Endothelial cell of umbilical vein (primary cell): ENCODE measurements at regions not wholly inside any gene's neighbourhood (a gene's known extent, or its start where the extent isn't known, plus 50 kb on each side); places are given as distances from the start of the nearest gene placed in this dataset.

Experiments used
- BruUV-seq: library from RNA; stranded (reverse); fragments of 400-500 nt; replicated peaks from 2 replicates; lab custom pipeline; 2021; lab: Mats Ljungman, UMichigan
- CTCF ChIA-PET: fragments of 300-600, 350-600 bp; sonication (Branson Sonifier 250); formaldehyde crosslinking; loops from one replicate; lab custom pipeline; 2021; ENCODE audit warnings: antibody characterized with exemption, inconsistent platforms; lab: Charles Lee
- POLR2A ChIA-PET: fragments of 300-600, 350-600 bp; sonication (Branson Sonifier 250); formaldehyde crosslinking; loops from one replicate; lab custom pipeline; 2021; ENCODE audit warnings: antibody characterized with exemption, inconsistent platforms; lab: Charles Lee
- DNase-seq: peaks from one replicate; pipeline ENCODE4 v3.0.0-alpha.2; 2011; ENCODE audit warnings: low read depth, low spot score
- FAIRE-seq: peaks from 2 replicates; lab custom pipeline; 2011; peaks lifted over from hg19 to GRCh38; lab: Jason Lieb, UNC
- H2AFZ ChIP-seq: 2 replicates; pipeline ENCODE4 v1.6.0; 2012; ENCODE audit warnings: low read depth, low read length, control low read depth, inconsistent platforms
- H3K27ac ChIP-seq: 2 replicates; pipeline ENCODE4 v1.5.1; 2011; ENCODE audit warnings: low read depth, mild to moderate bottlenecking, control low read depth, low read length, moderate library complexity; ENCODE audit not compliant: insufficient read depth
- H3K27me3 ChIP-seq, 2 experiments: 2 replicates each; pipeline versions ENCODE4 v1.6.0 to v1.6.1; 2011; ENCODE audit warnings: low read length in 2 of 2, mixed read lengths in 1 of 2; ENCODE audit not compliant: control insufficient read depth in 2 of 2, insufficient read depth in 2 of 2
- H3K36me3 ChIP-seq, 2 experiments: 2 replicates in 1 of 2; 3 replicates in 1 of 2; pipeline ENCODE4 v1.5.1; 2011; ENCODE audit warnings: low read length in 2 of 2, mild to moderate bottlenecking in 1 of 2, moderate library complexity in 1 of 2; ENCODE audit not compliant: control insufficient read depth in 2 of 2, insufficient read depth in 2 of 2; ENCODE audit errors: extremely low read depth in 1 of 2
- H3K4me1 ChIP-seq: 3 replicates; pipeline ENCODE4 v1.5.1; 2011; ENCODE audit warnings: mild to moderate bottlenecking, low read length; ENCODE audit not compliant: control insufficient read depth, insufficient read depth; ENCODE audit errors: extremely low read depth
- H3K4me2 ChIP-seq: 2 replicates; pipeline ENCODE4 v1.6.1; 2011; ENCODE audit warnings: low read length, control low read depth, mixed read lengths; ENCODE audit not compliant: insufficient read depth
- H3K4me3 ChIP-seq, 3 experiments: fragments of 200-600 bp in 1 of 3; sonication (generic), shearing (Covaris generic) in 1 of 3; replicated peaks in 1 of 3; 2 replicates each; pipeline ENCODE4 v1.5.1; 2011 to 2016; ENCODE audit warnings: control low read depth in 3 of 3, low read length in 3 of 3, mild to moderate bottlenecking in 2 of 3, inconsistent platforms in 1 of 3, low read depth in 1 of 3, moderate library complexity in 1 of 3; ENCODE audit not compliant: insufficient read depth in 1 of 3
- H3K79me2 ChIP-seq: 2 replicates; pipeline ENCODE4 v1.6.0; 2012; ENCODE audit warnings: low read length, inconsistent platforms; ENCODE audit not compliant: control insufficient read depth, insufficient read depth
- H3K9ac ChIP-seq: replicated peaks from 2 replicates; pipeline ENCODE3; 2011; ENCODE audit warnings: low read length, control low read depth; ENCODE audit not compliant: insufficient read depth; ENCODE audit errors: extremely low read depth
- H3K9me1 ChIP-seq: replicated peaks from 3 replicates; pipeline ENCODE4 v1.6.0; 2011; ENCODE audit warnings: mild to moderate bottlenecking, low read length; ENCODE audit not compliant: control insufficient read depth, insufficient read depth; ENCODE audit errors: extremely low read depth
- H3K9me3 ChIP-seq: replicated peaks from 2 replicates; pipeline ENCODE4 v1.5.1; 2012; ENCODE audit warnings: low read length, inconsistent platforms; ENCODE audit not compliant: control insufficient read depth, insufficient read depth
- H4K20me1 ChIP-seq: replicated peaks from 2 replicates; pipeline ENCODE3; 2011; ENCODE audit warnings: mild to moderate bottlenecking, low read length; ENCODE audit not compliant: control insufficient read depth, insufficient read depth; ENCODE audit errors: extremely low read depth
- EZH2 ChIP-seq: IDR thresholded peaks from 2 replicates; pipeline ENCODE4 v1.6.1; 2012; ENCODE audit warnings: borderline replicate concordance, low read depth, mild to moderate bottlenecking, moderate library complexity, low read length, inconsistent platforms; ENCODE audit not compliant: severe bottlenecking
- FOS ChIP-seq: IDR thresholded peaks from 2 replicates; pipeline ENCODE4 v1.6.1; 2011; ENCODE audit warnings: mild to moderate bottlenecking, low read length, moderate library complexity, borderline replicate concordance; ENCODE audit not compliant: insufficient read depth
- GATA2 ChIP-seq: IDR thresholded peaks from 2 replicates; pipeline ENCODE4 v1.7.0; 2011; ENCODE audit warnings: low read depth, mild to moderate bottlenecking, moderate library complexity, mixed read lengths, low read length; ENCODE audit not compliant: insufficient read length, insufficient read depth
- JUN ChIP-seq: IDR thresholded peaks from 2 replicates; pipeline ENCODE4 v1.6.1; 2011; ENCODE audit warnings: borderline replicate concordance, low read depth; ENCODE audit not compliant: insufficient read length, insufficient read depth
- MYC ChIP-seq: IDR thresholded peaks from one replicate; pipeline ENCODE4 v1.6.1; 2011; ENCODE audit warnings: mild to moderate bottlenecking, low read depth, low read length
- POLR2A ChIP-seq: IDR thresholded peaks from 2 replicates; pipeline ENCODE4 v1.6.1; 2012; ENCODE audit warnings: low read depth, mild to moderate bottlenecking, control low read depth, low read length
- POLR2AphosphoS5 ChIP-seq: IDR thresholded peaks from 2 replicates; pipeline ENCODE4 v1.6.1; 2012; ENCODE audit warnings: low read depth, mild to moderate bottlenecking, control low read depth, low read length, moderate library complexity; ENCODE audit not compliant: insufficient read depth
- dilution Hi-C: fragments of 300-500 bp; cut with MboI; formaldehyde crosslinking; loops from one replicate; pipeline ENCODE4 v1.15.0; 2019; ENCODE audit warnings: low sequenced_read_pairs; ENCODE audit not compliant: extremely low pct_ligation_motif_present
- intact Hi-C: fragments of 100-400 bp; cut with micrococcal nuclease; formaldehyde crosslinking; loops from one replicate; pipeline ENCODE4 v1.10.0; 2022
- TF ChIP-seq, protein P1 (sequence below): IDR thresholded peaks from 2 replicates; pipeline ENCODE4 v1.6.1; 2011; ENCODE audit not compliant: insufficient read depth, insufficient read length
- TF ChIP-seq, protein P2 (sequence below), 2 donors: IDR thresholded peaks; 1 replicate in 1 of 2; 2 replicates in 1 of 2; pipeline ENCODE4 v1.5.1; 2011; ENCODE audit warnings: low read length in 2 of 2, mild to moderate bottlenecking in 2 of 2, moderate library complexity in 2 of 2, control low read depth in 1 of 2, inconsistent platforms in 1 of 2, low read depth in 1 of 2; ENCODE audit not compliant: insufficient read depth in 1 of 2; ENCODE audit errors: extremely low read depth in 1 of 2

DNA sequence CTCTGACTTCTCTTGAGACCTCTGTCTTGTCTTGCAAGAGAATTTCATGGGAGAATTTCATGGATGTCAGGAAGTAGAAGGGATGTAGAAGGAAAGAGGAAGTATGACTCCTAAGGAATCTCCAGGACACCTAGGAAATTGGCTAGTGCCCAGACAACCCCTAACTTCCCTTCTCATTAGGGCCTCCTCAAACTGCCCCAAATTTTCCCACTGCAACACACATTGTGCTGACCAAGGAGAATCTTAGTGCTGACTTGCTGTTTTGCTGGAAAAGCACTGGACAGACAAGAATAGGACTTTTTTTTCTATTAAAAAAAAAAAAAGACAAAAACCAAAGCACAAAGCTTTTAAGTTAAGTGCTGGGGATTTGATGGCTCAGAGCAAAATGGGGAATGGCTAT, 236.1 kb upstream of the CADM1 start:
- intact Hi-C loops (no loop called here), dilution Hi-C loops (no loop called here)
- Histone ChIP-seq H4K20me1 (no peaks in the 10 kb centered on the region), H3K79me2 (no peaks in the 10 kb centered on the region), H3K4me1 (no peaks in the 10 kb centered on the region), H3K9ac (no peak overlapping the region), H2AFZ (no peak overlapping the region), H3K9me1 (no peaks in the 10 kb centered on the region), H3K27me3 (no peaks in the 10 kb centered on the region), H3K27ac (no peak overlapping the region), H3K36me3 (no peaks in the 10 kb centered on the region), H3K4me3 (no peak overlapping the region), H3K9me3 (peaks cover 6% of the 10 kb centered on the region), H3K4me2 (no peak overlapping the region)
- ChIA-PET POLR2A (no interaction called here), CTCF (no interaction called here)
- DNase-seq (no peak), FAIRE-seq (no peak)
- BruUV-seq: no TSS peak
- TF ChIP-seq EZH2: no peak
- no peak for TF ChIP-seq MYC

DNA sequence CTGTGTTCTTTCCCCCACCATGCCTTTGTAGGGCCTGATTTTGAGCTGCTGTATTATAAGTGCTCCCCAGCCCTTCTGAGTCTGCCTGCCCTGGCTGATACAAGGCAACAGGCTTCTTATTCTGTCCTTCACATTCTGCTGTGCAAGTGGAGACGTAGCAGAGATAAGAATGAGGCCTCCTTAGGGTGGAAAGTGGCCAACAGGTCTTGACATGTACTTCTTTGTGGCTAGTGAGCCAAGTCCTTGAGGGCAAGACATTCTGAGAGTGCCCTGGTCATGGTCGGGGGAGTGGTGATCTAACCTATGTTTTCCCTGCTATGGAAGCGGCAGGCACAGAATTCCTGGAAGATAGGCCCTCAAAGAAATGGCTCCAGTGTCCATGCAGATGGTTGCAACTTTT, 235.7 kb upstream of the CADM1 start:
- Histone ChIP-seq H3K36me3 (no peaks in the 10 kb centered on the region), H3K4me2 (no peak overlapping the region), H3K79me2 (no peaks in the 10 kb centered on the region), H3K9me3 (peaks cover 6% of the 10 kb centered on the region), H3K4me1 (no peaks in the 10 kb centered on the region), H4K20me1 (no peaks in the 10 kb centered on the region), H3K4me3 (no peak overlapping the region), H3K9me1 (no peaks in the 10 kb centered on the region), H3K27me3 (no peaks in the 10 kb centered on the region), H3K27ac (no peak overlapping the region), H3K9ac (no peak overlapping the region), H2AFZ (no peak overlapping the region)
- TF ChIP-seq, protein P1, sequence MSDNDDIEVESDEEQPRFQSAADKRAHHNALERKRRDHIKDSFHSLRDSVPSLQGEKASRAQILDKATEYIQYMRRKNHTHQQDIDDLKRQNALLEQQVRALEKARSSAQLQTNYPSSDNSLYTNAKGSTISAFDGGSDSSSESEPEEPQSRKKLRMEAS: no peak
- no peak for TF ChIP-seq POLR2AphosphoS5
- TF ChIP-seq EZH2: no peak
- no peak for TF ChIP-seq MYC
- TF ChIP-seq FOS: no peak
- no peak for TF ChIP-seq POLR2A
- TF ChIP-seq, protein P2, sequence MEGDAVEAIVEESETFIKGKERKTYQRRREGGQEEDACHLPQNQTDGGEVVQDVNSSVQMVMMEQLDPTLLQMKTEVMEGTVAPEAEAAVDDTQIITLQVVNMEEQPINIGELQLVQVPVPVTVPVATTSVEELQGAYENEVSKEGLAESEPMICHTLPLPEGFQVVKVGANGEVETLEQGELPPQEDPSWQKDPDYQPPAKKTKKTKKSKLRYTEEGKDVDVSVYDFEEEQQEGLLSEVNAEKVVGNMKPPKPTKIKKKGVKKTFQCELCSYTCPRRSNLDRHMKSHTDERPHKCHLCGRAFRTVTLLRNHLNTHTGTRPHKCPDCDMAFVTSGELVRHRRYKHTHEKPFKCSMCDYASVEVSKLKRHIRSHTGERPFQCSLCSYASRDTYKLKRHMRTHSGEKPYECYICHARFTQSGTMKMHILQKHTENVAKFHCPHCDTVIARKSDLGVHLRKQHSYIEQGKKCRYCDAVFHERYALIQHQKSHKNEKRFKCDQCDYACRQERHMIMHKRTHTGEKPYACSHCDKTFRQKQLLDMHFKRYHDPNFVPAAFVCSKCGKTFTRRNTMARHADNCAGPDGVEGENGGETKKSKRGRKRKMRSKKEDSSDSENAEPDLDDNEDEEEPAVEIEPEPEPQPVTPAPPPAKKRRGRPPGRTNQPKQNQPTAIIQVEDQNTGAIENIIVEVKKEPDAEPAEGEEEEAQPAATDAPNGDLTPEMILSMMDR (IDR thresholded peaks at IDR 0.05; ENCODE audit: extremely low read depth in 1 of 2, insufficient read depth in 1 of 2, low read depth in 1 of 2, low read length in 2 of 2): no peak
- TF ChIP-seq JUN: no peak
- TF ChIP-seq GATA2: no peak
- ChIA-PET CTCF (no interaction called here), POLR2A (no interaction called here)
- dilution Hi-C loops (no loop called here), intact Hi-C loops (no loop called here)
- DNase-seq (no peak), FAIRE-seq (no peak)
- BruUV-seq: no TSS peak
